HL-60 (cell line): ENCODE measurements at regions not wholly inside any gene's neighbourhood (a gene's known extent, or its start where the extent isn't known, plus 50 kb on each side); places are given as distances from the start of the nearest gene placed in this dataset.

ENCODE experiments used
- CTCF ChIP-seq: IDR thresholded peaks from one replicate; pipeline ENCODE4 v1.5.1; 2011; ENCODE audit warnings: low read length, control low read depth, inconsistent platforms; ENCODE audit not compliant: insufficient read depth
- GABPA ChIP-seq: IDR thresholded peaks from 2 replicates; pipeline ENCODE4 v1.6.1; 2012; ENCODE audit warnings: low read depth
- POLR2AphosphoS5 ChIP-seq: IDR thresholded peaks from 2 replicates; pipeline ENCODE4 v1.6.1; 2012; ENCODE audit warnings: low read depth
- REST ChIP-seq: IDR thresholded peaks from 2 replicates; pipeline ENCODE4 v1.6.1; 2012; ENCODE audit warnings: low read depth; ENCODE audit not compliant: insufficient replicate concordance
- SPI1 ChIP-seq: IDR thresholded peaks from 2 replicates; pipeline ENCODE4 v1.6.1; 2012; ENCODE audit warnings: low read depth, mild to moderate bottlenecking, borderline replicate concordance

- TF ChIP-seq REST (no peak), CTCF (no peak), SPI1 (no peak), GABPA (no peak), POLR2AphosphoS5 (no peak)
These were observed 502.2 kb upstream of the NRXN1 start for GRCh38 chr2:51534166-51534565.
